ENCODE measurements at regions not wholly inside any gene's neighbourhood (a gene's known extent, or its start where the extent isn't known, plus 50 kb on each side); places are given as distances from the start of the nearest gene placed in this dataset.
"Not testable (repeated sequence)": the region's sequence is repeated elsewhere in the genome, so short reads cannot be mapped to it uniquely, and the experiment has no call there.

- DNase-seq (ENCODE audit: low spot score), result no peak
These were observed 492.4 kb downstream of the TNS3 start for GRCh38 chr7:47089461-47089860.

DNA sequence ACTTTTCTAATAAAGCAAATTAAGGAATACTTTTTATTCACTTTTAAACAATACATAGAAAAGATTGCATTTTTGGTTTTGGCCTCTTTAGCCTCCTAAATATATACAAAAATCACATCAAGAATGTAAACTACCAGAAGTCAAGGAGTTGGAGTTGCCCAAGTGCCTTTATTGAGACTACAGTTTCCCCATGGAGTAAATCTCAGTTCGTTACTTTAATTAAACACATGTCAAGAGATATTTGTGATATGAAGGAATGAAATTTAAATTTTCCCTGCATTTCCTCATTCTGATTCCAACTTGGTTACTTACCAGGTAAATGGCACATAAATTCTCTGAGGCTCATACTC is 492.9 kb downstream of the TNS3 start:
- no peak for DNase-seq (ENCODE audit: low spot score)

GRCh38 chr7:47088329-47089067 is 493.4 kb downstream of the TNS3 start:
- DNase-seq (ENCODE audit: low spot score), result peak; percentile 45

DNA sequence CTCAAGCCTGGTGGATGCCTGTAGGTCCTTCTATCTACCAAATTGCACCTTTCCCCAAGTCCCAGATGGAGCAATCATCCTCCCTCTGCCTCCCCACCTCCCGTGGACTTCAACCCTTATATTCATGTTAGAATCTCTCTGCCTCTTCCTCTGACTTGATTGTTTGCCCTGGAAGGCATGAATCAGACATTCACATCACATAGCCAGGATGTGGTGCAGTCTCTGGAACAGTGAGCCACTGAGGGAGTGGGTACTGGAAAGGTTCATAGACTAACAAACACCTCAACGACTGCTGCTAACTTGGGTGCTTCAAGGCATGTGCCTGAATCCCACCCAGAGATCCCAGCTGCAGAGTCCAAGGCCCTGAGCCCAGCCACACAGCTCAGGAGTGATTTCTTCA is 494.0 kb downstream of the TNS3 start:
- DNase-seq (ENCODE audit: low spot score), result no peak

GRCh38 chr7:47085491-47086275 is 496.2 kb downstream of the TNS3 start:
- no peak for DNase-seq (ENCODE audit: low spot score)

- DNase-seq (ENCODE audit: low spot score), result no peak
These were observed 498.2 kb downstream of the TNS3 start for GRCh38 chr7:47083476-47084250.

- no peak for DNase-seq (ENCODE audit: low spot score)
These were observed 501.1 kb downstream of the TNS3 start for GRCh38 chr7:47080816-47081215.

- DNase-seq (ENCODE audit: low spot score), result no peak
These were observed 503.7 kb downstream of the TNS3 start for GRCh38 chr7:47078241-47078640.

- no peak for DNase-seq (ENCODE audit: low spot score)
These were observed 507.2 kb downstream of the TNS3 start for GRCh38 chr7:47074702-47075153.

GRCh38 chr7:47073284-47073683 is 508.6 kb downstream of the TNS3 start:
- no peak for DNase-seq (ENCODE audit: low spot score)

DNA sequence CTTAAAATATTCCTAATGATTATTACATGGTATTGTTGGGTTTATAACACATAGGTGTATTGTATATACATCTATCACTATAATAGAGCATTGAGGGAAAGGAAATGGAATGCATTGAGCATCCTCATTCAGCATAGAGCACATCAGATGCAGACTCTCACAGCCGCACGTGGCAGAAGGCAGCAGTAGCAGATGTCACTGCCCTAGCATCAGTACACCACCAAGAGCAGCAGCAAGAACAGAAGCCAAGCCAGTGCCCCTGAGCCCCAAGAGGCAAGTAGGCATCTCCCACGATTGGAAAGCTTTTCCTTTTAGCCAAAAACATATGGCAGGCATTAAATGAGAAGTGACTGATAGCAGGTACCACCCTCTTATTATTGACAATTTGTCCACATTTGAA is 510.0 kb downstream of the TNS3 start:
- no peak for DNase-seq (ENCODE audit: low spot score)

- DNase-seq (ENCODE audit: low spot score), result no peak
These were observed 512.4 kb downstream of the TNS3 start for GRCh38 chr7:47069385-47070076.

GRCh38 chr7:47066976-47067614 is 514.8 kb downstream of the TNS3 start:
- no peak for DNase-seq (ENCODE audit: low spot score)

DNA sequence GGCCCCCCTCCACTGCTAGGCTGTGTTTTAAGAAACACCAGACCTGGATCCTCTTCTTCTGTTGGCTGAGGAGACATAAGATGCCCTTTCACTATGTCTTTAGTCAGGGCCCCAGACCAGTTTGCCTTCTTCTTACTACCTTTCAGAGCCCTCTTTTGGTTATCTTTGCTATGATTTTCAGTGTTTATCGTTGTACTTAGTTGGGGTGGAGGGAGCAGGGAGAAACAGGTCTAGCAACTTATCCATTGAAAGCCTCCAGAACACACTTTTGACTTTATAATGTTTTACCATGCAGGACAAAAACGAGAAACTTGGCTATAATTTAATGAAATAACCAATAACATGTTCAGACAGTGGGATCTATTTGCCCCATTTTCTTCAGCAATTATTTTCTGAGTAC is 525.2 kb downstream of the TNS3 start:
- DNase-seq (ENCODE audit: low spot score), result no peak

DNA sequence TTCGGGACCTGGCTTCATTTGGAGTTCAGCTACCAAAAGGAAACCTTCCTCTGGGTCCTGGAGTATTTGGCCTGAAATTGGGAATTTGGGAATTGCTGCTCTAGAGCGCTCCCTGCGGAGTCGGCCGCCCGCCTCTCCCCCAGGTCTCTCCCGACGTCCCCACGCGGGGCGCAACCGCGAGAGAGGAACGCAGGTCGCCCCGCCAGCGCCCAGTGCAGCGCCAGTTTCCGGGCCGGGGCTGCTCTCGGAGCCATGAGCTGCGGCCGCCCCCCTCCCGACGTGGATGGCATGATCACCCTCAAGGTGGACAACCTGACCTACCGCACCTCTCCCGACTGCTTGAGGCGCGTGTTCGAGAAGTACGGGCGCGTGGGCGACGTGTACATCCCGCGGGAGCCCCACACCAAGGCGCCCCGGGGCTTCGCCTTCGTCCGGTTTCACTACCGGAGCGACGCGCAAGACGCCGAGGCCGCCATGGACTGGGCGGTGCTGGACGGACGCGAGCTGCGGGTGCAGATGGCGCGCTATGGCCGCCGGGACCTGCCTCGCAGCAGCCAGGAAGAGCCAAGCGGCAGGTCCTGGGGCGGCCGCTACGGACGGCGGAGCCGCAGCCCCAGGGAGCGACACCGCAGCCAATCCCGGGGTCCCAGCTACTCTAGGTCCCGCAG is 529.2 kb downstream of the TNS3 start:
- not testable (repeated sequence) for DNase-seq (ENCODE audit: low spot score)

DNA sequence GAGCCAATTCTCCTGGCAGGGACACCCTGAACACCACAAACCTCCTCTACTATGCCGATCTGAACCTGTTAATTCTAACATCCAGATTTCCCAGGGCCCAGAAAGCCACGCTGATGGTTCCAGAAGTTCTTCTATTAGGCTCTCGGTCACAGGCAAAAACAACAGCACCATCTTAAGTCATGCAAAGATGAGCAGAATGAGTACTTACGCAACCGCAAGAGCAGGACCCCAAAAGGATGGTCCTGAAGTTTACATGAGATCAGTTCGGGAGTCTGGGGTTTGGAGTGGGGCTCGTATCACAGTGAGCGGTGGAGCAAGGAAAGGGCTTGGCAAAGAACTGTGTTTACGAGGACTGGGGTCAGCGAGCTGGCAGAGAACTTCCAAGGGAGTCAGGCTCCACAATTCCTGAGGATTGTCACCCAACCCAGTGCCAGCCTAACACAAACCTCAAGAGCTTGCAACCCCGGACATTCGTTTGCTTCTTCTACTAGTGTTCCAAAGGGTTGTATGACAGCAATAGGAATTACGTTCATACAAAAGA is 532.6 kb downstream of the TNS3 start:
- no peak for DNase-seq (ENCODE audit: low spot score)

- no peak for DNase-seq (ENCODE audit: low spot score)
These were observed 534.5 kb downstream of the TNS3 start for GRCh38 chr7:47047384-47047783.

GRCh38 chr7:47046949-47047348 is 535.0 kb downstream of the TNS3 start:
- DNase-seq (ENCODE audit: low spot score), result no peak

GRCh38 chr7:47045207-47046051 is 536.5 kb downstream of the TNS3 start:
- peak; percentile 15 for DNase-seq (ENCODE audit: low spot score)

DNA sequence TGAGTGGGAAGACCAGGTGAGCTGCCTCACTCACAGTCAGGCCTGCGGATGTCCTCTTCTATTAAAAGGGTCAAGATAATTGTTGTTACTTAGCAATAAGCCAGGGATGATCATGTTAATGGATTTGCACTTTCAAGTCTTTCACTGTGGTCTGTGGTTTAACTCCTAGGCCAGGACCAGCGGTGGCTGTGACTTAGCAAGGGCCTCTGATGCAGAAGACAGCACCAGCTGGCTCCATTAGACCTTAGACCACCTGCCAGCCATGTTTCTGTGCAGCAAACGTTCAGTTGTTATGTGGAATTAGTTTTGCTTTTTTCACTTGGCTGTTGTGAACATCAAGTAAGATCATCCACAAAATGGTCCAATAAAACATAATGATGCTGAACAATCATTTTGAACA is 537.3 kb downstream of the TNS3 start:
- DNase-seq (ENCODE audit: low spot score), result no peak

Measured in mucosa of gallbladder (tissue), 1 donor.